Fibroblast of mammary gland (primary cell): ENCODE measurements at regions not wholly inside any gene's neighbourhood (a gene's known extent, or its start where the extent isn't known, plus 50 kb on each side); places are given as distances from the start of the nearest gene placed in this dataset.
"Not testable (repeated sequence)": the region's sequence is repeated elsewhere in the genome, so short reads cannot be mapped to it uniquely, and the experiment has no call there.

ENCODE experiments used
- DNase-seq: peaks from one replicate; pipeline ENCODE4 v3.0.0-alpha.2; 2010; ENCODE audit warnings: low read depth
- H3K4me3 ChIP-seq: 2 replicates; pipeline ENCODE4 v1.5.1; 2011; ENCODE audit warnings: low read depth, mild to moderate bottlenecking, low read length, moderate library complexity; ENCODE audit not compliant: control insufficient read depth
- CTCF ChIP-seq: conservative IDR thresholded peaks from 2 replicates; pipeline ENCODE4 v1.5.1; 2011; ENCODE audit warnings: low read depth, low read length, inconsistent platforms; ENCODE audit not compliant: control insufficient read depth, insufficient read depth

- no peak overlapping the region for H3K4me3 ChIP-seq
- DNase-seq = no peak
- no peak for TF ChIP-seq CTCF
Measured at GRCh38 chr6:139728876-139729427, 354.5 kb upstream of the CITED2 start.

GRCh38 chr6:139726272-139726671 is 351.8 kb upstream of the CITED2 start:
- not testable (repeated sequence) for DNase-seq, H3K4me3 ChIP-seq

- no peak for TF ChIP-seq CTCF
- no peak overlapping the region for H3K4me3 ChIP-seq
- no peak for DNase-seq
Measured at GRCh38 chr6:139722530-139722929, 348.1 kb upstream of the CITED2 start.

GRCh38 chr6:139721954-139722353 is 347.5 kb upstream of the CITED2 start:
- H3K4me3 ChIP-seq = no peak overlapping the region
- no peak for DNase-seq
- no peak for TF ChIP-seq CTCF

GRCh38 chr6:139713900-139714506 is 339.6 kb upstream of the CITED2 start:
- DNase-seq = no peak
- H3K4me3 ChIP-seq = no peak overlapping the region
- TF ChIP-seq CTCF = no peak

- no peak overlapping the region for H3K4me3 ChIP-seq
- no peak for DNase-seq
- TF ChIP-seq CTCF = no peak
Measured at GRCh38 chr6:139713424-139713823, 339.0 kb upstream of the CITED2 start.

- TF ChIP-seq CTCF = no peak
- no peak for DNase-seq
- H3K4me3 ChIP-seq = no peak overlapping the region
Measured at GRCh38 chr6:139712830-139713229, 338.4 kb upstream of the CITED2 start.
